H1 (cell line): ENCODE measurements at regions not wholly inside any gene's neighbourhood (a gene's known extent, or its start where the extent isn't known, plus 50 kb on each side); places are given as distances from the start of the nearest gene placed in this dataset.

Source experiments
- BRCA1 ChIP-seq: IDR thresholded peaks from 2 replicates; pipeline ENCODE4 v1.6.1; 2012; ENCODE audit warnings: low read depth, low read length, improper control_type of control experiment
- CHD7 ChIP-seq: fragments of 300-600 bp; sonication (generic); IDR thresholded peaks from 2 replicates; pipeline ENCODE4 v1.7.1; 2012; ENCODE audit warnings: low read length, moderate library complexity, mild to moderate bottlenecking, inconsistent platforms; ENCODE audit not compliant: insufficient replicate concordance
- CREB1 ChIP-seq: IDR thresholded peaks from 2 replicates; pipeline ENCODE4 v1.6.1; 2012; ENCODE audit warnings: inconsistent platforms
- E2F6 ChIP-seq: IDR thresholded peaks from 2 replicates; pipeline ENCODE4 v1.6.1; 2012; ENCODE audit warnings: inconsistent platforms
- EGR1 ChIP-seq: IDR thresholded peaks from 2 replicates; pipeline ENCODE4 v1.6.1; 2011; ENCODE audit warnings: low read depth, low read length, borderline replicate concordance
- FOSL1 ChIP-seq: IDR thresholded peaks from 2 replicates; pipeline ENCODE4 v1.6.1; 2011; ENCODE audit warnings: mild to moderate bottlenecking, low read depth, low read length, moderate library complexity; ENCODE audit not compliant: insufficient read depth
- GABPA ChIP-seq: IDR thresholded peaks from 2 replicates; pipeline ENCODE4 v1.6.1; 2011; ENCODE audit warnings: mild to moderate bottlenecking, low read length, moderate library complexity, borderline replicate concordance; ENCODE audit not compliant: insufficient read depth
- PHF8 ChIP-seq: fragments of 200-600 bp; sonication (generic); conservative IDR thresholded peaks from 2 replicates; pipeline ENCODE4 v1.7.1; 2012; ENCODE audit warnings: low read depth, mild to moderate bottlenecking, inconsistent platforms, low read length, moderate library complexity
- POLR2AphosphoS5 ChIP-seq: IDR thresholded peaks from 2 replicates; pipeline ENCODE4 v1.6.1; 2011; ENCODE audit warnings: low read depth, low read length
- RXRA ChIP-seq: IDR thresholded peaks from 2 replicates; pipeline ENCODE4 v1.6.1; 2011; ENCODE audit warnings: low read depth, mild to moderate bottlenecking, low read length, moderate library complexity; ENCODE audit not compliant: insufficient read depth
- SRF ChIP-seq: IDR thresholded peaks from 2 replicates; pipeline ENCODE4 v1.6.1; 2011; ENCODE audit warnings: mild to moderate bottlenecking, low read depth, low read length, moderate library complexity
- ZNF274 ChIP-seq: IDR thresholded peaks from 2 replicates; pipeline ENCODE4 v1.7.0; 2012; ENCODE audit warnings: low read length, borderline replicate concordance; ENCODE audit errors: extremely low read depth

GRCh38 chr2:145775591-145775990, 1255.7 kb upstream of the ZEB2 start (continued):
- TF ChIP-seq CHD7 (no peak), FOSL1 (no peak), BRCA1 (no peak), RXRA (no peak), ZNF274 (no peak), PHF8 (no peak), GABPA (no peak), POLR2AphosphoS5 (no peak), EGR1 (no peak), CREB1 (no peak), E2F6 (no peak), SRF (no peak)
